ENCODE measurements at regions not wholly inside any gene's neighbourhood (a gene's known extent, or its start where the extent isn't known, plus 50 kb on each side); places are given as distances from the start of the nearest gene placed in this dataset.
"Not testable (repeated sequence)": the region's sequence is repeated elsewhere in the genome, so short reads cannot be mapped to it uniquely, and the experiment has no call there.

- DNase-seq (ENCODE audit: low read depth, low spot score), result no peak
These were observed 230.7 kb upstream of the PRKD1 start for GRCh38 chr14:30158299-30158698.

GRCh38 chr14:30159374-30159773, 231.7 kb upstream of the PRKD1 start:
- DNase-seq (ENCODE audit: low read depth, low spot score), result no peak

DNA sequence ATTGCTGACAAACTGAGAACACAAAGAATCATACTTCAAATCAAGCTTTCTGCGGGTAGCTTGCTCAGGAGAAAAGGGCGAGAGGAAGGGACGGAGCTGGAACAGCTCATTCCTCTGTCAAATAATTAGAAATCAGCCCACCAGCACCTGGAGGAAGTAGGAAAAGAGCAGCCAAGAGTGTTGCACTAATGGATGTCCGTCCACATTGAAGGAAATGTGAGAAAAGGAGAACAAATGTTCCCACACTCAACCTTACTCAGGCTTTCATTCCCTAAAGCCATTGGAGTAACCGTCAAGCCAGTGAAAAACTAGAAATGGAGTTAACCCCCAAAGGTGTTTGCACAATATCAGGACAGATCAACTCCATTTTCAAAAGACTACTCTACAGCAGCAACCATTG, 233.0 kb upstream of the PRKD1 start:
- DNase-seq (ENCODE audit: low read depth, low spot score), result no peak

DNA sequence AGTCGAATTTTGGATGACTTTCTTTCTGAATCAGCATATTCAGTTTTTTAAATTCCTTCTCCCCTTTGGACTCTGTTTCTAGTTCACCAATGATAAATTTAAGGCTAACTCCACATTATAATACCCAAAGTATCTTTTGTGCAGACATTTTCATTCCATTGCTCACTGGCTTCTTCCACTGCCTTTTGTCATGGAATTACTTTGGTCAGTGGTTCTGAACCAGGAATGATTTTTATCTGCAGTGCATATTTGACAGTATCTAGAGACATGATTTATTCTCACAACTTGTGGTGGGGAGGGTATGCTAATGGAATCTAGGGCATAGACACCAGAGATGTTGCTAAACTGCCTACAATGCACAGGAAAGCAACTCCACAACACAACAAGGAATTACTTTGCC, 234.4 kb upstream of the PRKD1 start:
- DNase-seq (ENCODE audit: low read depth, low spot score), result peak; percentile 53

DNA sequence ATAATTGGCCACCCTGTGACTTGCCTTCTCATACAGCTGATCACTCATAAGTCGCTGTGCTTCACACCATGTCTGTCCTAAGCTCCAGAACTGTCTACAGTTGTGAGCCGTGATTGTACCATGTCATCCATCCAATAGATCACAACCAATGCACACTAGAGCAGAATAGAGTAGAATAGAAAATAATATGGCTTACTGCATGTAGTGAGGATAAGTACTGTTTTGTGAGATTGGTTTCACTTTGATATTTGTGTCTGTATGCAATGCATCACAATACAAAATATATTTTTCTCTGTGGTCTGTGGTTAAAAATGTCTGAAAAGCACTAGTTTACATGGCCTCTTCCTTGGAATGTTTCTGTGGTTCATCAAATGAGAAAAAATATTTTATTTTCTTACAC, 237.6 kb upstream of the PRKD1 start:
- no peak for DNase-seq (ENCODE audit: low read depth, low spot score)

GRCh38 chr14:30177781-30178180, 250.1 kb upstream of the PRKD1 start:
- DNase-seq (ENCODE audit: low read depth, low spot score), result no peak

- DNase-seq (ENCODE audit: low read depth, low spot score), result peak; percentile 32
These were observed 251.9 kb upstream of the PRKD1 start for GRCh38 chr14:30179381-30180130.

- peak; percentile 20 for DNase-seq (ENCODE audit: low read depth, low spot score)
These were observed 252.6 kb upstream of the PRKD1 start for GRCh38 chr14:30180219-30180618.

DNA sequence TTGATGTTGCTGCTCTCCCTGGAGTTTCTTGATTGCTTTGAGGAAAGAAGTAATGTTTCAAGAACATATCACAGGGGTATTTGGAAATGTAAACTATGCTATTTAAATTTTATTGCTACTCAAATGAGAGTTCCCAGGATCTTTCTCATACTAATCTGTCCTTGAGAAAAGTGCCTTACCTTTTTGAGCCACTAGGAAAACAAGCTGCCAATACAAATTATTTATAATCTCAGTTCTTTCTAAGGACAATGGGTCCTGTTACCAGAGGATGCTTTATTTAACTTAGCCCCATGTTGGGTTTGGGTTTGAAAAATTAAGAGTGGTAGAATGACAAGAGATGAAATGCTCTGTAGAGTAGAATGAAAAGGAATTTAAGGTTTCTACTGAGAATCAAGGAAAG, 258.2 kb upstream of the PRKD1 start:
- no peak for DNase-seq (ENCODE audit: low read depth, low spot score)

GRCh38 chr14:30191639-30192279, 264.1 kb upstream of the PRKD1 start:
- DNase-seq (ENCODE audit: low read depth, low spot score), result no peak

GRCh38 chr14:30193101-30193500, 265.5 kb upstream of the PRKD1 start:
- DNase-seq (ENCODE audit: low read depth, low spot score), result no peak

DNA sequence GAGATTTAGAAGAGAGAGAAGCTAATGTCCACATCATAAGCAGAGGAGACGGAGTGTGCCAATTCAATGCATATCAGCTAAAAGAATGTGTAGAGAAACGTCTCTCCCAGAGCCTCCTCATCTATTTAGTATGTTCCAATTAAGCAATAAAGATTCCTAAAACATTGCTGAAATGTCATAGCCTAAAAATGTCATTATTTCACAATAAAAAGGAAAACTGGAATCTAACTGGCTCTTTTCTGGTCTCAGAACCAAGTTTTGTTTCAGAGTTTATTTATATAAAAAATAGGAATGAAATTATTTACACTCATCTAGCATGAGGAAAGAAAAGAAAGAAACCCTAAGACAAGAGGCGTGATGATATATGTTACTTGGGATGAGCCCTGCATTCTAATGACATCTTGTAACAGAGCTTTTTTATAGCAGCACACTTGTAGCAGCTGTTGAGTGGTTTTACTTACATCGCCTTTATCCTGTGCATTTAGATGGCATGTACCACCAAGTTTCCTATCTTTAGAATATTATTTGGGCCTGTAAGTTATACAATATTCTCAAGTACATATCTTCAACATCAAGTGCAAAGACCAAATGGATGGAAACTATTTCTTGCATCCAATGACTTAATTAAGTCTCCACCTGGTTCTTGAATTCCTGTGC, 266.3 kb upstream of the PRKD1 start:
- peak; percentile 41 for DNase-seq (ENCODE audit: low read depth, low spot score)

DNA sequence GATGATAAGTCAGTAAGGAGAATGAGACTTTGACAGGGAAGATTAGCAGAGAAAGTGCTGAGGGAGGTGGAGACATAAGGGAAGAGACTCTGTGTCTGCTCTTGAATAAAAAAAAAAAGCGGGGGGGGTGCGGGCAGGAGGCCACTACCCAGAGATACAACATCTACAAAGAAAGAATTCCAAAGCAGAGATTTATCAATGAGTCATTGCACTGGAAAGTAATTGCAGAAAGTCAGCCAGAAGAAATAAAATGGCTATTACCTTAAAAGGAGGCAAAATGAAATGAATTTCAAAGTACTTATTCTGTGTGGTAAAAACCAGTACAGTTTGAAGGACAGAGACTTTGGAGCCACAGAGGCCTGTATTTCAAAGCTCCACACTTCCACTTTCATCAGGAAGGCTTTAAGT, 267.1 kb upstream of the PRKD1 start:
- DNase-seq (ENCODE audit: low read depth, low spot score), result peak; percentile 81

GRCh38 chr14:30195941-30196340, 268.3 kb upstream of the PRKD1 start:
- peak; percentile 90 for DNase-seq (ENCODE audit: low read depth, low spot score)

GRCh38 chr14:30196861-30197260, 269.2 kb upstream of the PRKD1 start:
- DNase-seq (ENCODE audit: low read depth, low spot score), result no peak

DNA sequence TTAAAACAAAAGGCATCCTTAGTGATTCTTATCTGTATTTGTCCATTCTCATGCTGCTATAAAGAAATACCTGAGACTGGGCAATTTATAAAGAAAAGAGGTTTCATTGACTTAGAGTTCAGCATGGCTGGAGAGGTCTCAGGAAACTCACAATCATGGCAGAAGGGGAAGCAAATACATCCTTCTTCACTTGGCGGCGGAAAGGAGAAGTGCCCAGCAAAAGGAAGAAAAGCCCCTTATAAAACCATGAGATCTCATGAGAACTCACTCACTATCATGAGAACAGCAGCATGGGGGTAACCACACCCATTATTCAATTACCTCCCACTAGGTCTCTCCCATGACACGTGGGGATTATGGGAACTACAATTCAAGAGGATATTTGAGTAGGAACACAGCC, 271.1 kb upstream of the PRKD1 start:
- DNase-seq (ENCODE audit: low read depth, low spot score), result not testable (repeated sequence)

GRCh38 chr14:30204431-30204980, 276.9 kb upstream of the PRKD1 start:
- DNase-seq (ENCODE audit: low read depth, low spot score), result no peak

- DNase-seq (ENCODE audit: low read depth, low spot score), result no peak
These were observed 281.5 kb upstream of the PRKD1 start for GRCh38 chr14:30209136-30209535.

DNA sequence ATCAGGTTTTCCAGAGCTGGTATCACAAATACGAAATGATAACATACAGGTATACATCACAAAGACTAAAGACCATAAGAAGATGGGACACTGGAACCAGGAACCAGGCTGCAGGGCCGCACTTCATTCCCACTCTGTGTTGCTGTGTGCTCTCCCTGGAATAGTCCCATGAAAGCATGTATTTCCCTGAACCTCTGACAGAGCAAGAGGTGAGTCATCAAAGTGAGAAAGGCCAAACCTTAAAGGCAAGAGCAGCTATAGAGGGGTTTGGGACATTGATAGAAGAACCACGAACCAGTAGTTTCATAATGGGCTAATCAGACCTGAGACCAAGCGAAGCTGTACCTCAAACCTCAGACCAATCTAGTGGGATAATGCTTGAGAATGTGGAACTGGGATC, 283.0 kb upstream of the PRKD1 start:
- peak; percentile 42 for DNase-seq (ENCODE audit: low read depth, low spot score)

GRCh38 chr14:30211326-30211725, 283.7 kb upstream of the PRKD1 start:
- DNase-seq (ENCODE audit: low read depth, low spot score), result peak; percentile 57

GRCh38 chr14:30214014-30214413, 286.4 kb upstream of the PRKD1 start:
- DNase-seq (ENCODE audit: low read depth, low spot score), result peak; percentile 57

GRCh38 chr14:30214461-30215090, 286.9 kb upstream of the PRKD1 start:
- DNase-seq (ENCODE audit: low read depth, low spot score), result peak; percentile 85

All from astrocyte of the hippocampus (primary cell).